GM13977 (cell line): ENCODE measurements at regions not wholly inside any gene's neighbourhood (a gene's known extent, or its start where the extent isn't known, plus 50 kb on each side); places are given as distances from the start of the nearest gene placed in this dataset.

Experiments used
- DNase-seq: peaks from one replicate; pipeline ENCODE4 v3.0.0; 2012; ENCODE audit warnings: low spot score
- in situ Hi-C: fragments of 300-500 bp; cut with MboI; formaldehyde crosslinking; loops from one replicate; pipeline ENCODE4 v1.12.0; 2022; ENCODE audit warnings: low sequenced_read_pairs, low pct_unique_long_range_greater_than_20kb, mixed read lengths, inconsistent platforms; ENCODE audit not compliant: unreplicated experiment
- TF ChIP-seq, protein P1 (sequence below): IDR thresholded peaks from 2 replicates; pipeline ENCODE4 v1.5.1; 2012; ENCODE audit warnings: mild to moderate bottlenecking, control low read depth; ENCODE audit not compliant: insufficient read depth; ENCODE audit errors: extremely low read depth, missing control alignments

- in situ Hi-C loops: no loop called here
- no peak for DNase-seq
- TF ChIP-seq, protein P1, sequence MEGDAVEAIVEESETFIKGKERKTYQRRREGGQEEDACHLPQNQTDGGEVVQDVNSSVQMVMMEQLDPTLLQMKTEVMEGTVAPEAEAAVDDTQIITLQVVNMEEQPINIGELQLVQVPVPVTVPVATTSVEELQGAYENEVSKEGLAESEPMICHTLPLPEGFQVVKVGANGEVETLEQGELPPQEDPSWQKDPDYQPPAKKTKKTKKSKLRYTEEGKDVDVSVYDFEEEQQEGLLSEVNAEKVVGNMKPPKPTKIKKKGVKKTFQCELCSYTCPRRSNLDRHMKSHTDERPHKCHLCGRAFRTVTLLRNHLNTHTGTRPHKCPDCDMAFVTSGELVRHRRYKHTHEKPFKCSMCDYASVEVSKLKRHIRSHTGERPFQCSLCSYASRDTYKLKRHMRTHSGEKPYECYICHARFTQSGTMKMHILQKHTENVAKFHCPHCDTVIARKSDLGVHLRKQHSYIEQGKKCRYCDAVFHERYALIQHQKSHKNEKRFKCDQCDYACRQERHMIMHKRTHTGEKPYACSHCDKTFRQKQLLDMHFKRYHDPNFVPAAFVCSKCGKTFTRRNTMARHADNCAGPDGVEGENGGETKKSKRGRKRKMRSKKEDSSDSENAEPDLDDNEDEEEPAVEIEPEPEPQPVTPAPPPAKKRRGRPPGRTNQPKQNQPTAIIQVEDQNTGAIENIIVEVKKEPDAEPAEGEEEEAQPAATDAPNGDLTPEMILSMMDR: no peak
Observed at GRCh38 chr1:166507347-166507746, 331.9 kb upstream of the POGK start.

DNA sequence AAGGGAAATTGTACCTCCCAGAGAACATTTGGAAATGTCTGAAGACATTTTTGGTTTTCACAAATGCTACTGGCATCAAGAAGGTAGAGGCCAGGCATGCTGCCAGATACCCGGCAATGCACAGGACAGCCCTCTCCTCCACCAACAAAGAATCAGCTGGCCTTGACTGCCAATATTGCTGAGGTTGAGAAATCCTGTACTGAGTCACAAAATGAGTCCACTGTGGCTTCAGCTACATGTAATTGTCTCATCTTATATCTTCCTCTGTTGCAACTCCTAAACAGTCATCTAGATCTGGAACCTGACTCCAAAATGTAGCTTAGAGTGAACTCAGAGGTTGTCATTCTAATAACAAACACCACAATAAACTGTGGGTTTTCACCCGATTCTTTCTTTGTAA lies 327.5 kb upstream of the POGK start:
- in situ Hi-C loops: no loop called here
- DNase-seq: no peak
- TF ChIP-seq, protein P1: no peak

DNA sequence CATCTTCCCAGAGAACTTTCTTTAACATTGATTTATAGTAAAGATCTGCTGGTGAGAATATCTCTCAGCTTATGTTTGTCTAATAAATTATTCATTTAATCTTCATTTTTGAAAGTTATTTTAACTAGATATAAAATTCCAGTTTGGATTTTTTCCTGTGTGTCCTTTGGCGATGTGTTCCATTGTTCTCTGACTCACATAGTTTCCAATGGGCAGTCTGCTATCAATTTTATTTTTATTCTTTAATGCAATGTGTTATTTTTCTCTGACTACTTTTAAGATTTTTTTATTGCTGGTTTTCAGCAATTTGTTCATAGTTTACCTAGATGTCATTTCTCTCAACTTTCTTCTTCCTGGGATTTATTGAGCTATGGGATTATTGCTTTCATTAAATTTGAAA lies 325.2 kb upstream of the POGK start:
- in situ Hi-C loops: no loop called here
- no peak for DNase-seq
- TF ChIP-seq, protein P1: no peak

DNA sequence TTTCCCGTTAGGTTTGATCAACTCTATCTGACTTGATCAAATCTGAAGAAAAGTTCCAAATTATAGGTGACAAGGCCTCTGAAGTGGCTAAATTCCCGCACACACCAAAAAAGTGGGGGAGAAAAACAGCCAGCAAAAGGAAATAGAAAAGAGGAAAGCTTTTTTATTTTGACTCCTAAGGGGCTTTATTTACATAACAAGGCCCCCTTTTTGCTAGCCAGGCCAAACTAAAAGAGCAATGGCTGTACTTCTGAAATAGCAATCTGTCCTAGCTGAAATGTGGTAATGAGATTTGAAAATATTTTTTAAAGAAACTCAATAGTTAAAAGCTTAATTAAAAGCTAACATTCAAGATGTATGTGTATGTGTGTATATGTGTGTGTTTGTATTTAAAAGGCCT lies 311.5 kb upstream of the POGK start:
- DNase-seq: no peak
- in situ Hi-C loops: no loop called here
- TF ChIP-seq, protein P1: no peak

DNA sequence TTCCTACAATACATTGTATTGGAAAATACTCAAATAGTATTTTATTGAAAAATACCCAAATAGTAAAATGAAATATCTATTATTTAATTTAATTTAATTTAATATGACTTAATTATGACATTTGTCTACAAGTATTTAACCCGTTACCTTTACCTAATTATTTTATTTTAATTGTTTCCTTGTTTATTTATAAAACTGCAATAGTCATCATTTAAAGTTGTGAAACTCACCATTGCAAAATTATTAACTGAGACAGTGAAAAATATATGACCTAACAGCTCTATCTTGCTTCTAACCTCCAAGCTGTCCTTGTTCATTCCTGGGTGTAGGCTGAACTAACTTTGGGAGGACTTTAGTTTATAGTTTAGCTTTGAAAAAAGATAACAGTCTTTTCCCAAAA lies 300.6 kb upstream of the POGK start:
- TF ChIP-seq, protein P1: no peak
- DNase-seq: no peak
- in situ Hi-C loops: no loop called here

GRCh38 chr1:166544036-166544435 lies 295.2 kb upstream of the POGK start:
- in situ Hi-C loops: no loop called here
- TF ChIP-seq, protein P1: no peak
- DNase-seq: no peak

- in situ Hi-C loops: no loop called here
- TF ChIP-seq, protein P1: no peak
- DNase-seq: no peak
Observed at GRCh38 chr1:166544561-166544960, 294.7 kb upstream of the POGK start.
